Natural killer cell (primary cell): ENCODE measurements at regions not wholly inside any gene's neighbourhood (a gene's known extent, or its start where the extent isn't known, plus 50 kb on each side); places are given as distances from the start of the nearest gene placed in this dataset.
A peak's percentile ranks its signal among the peaks of the same experiment; 100 is the strongest.

Source experiments
- ATAC-seq, 3 donors: fragments of 150-1000 bp in 2 of 3; fragments of 200-7000 bp in 1 of 3; cut with Tn5 transposase; 1 replicate in 1 of 3; 2 replicates in 2 of 3; pipeline ENCODE4 v1.10.0; 2021; ENCODE audit warnings: mild to moderate bottlenecking in 2 of 3, moderate library complexity in 2 of 3
- DNase-seq, 2 donors: peaks; one replicate each; pipeline versions ENCODE4 v3.0.0 to v3.0.0-alpha.2; 2013 to 2021; ENCODE audit warnings: mixed read lengths in 1 of 2
- H3K27ac ChIP-seq: one replicate; pipeline ENCODE4 v1.5.1; 2013; ENCODE audit warnings: mild to moderate bottlenecking, low read length
- H3K27me3 ChIP-seq: one replicate; pipeline ENCODE4 v1.6.1; 2013; ENCODE audit warnings: low read length; ENCODE audit not compliant: control insufficient read depth, insufficient read depth
- H3K36me3 ChIP-seq: one replicate; pipeline ENCODE4 v1.6.1; 2013; ENCODE audit warnings: low read length; ENCODE audit not compliant: control insufficient read depth, insufficient read depth
- H3K4me1 ChIP-seq: one replicate; pipeline ENCODE4 v1.6.1; 2013; ENCODE audit warnings: low read length; ENCODE audit not compliant: control insufficient read depth, insufficient read depth
- H3K4me3 ChIP-seq: one replicate; pipeline ENCODE4 v1.5.1; 2013; ENCODE audit warnings: low read length
- H3K9me3 ChIP-seq: one replicate; pipeline ENCODE4 v1.6.1; 2013; ENCODE audit warnings: low read length; ENCODE audit not compliant: control insufficient read depth, insufficient read depth
- H3K27ac Mint-ChIP-seq, 2 donors: one replicate each; pipeline ENCODE4 v1.8.0; 2022; ENCODE audit warnings: mild to moderate bottlenecking in 2 of 2, mixed read lengths in 2 of 2, moderate library complexity in 1 of 2
- H3K27me3 Mint-ChIP-seq, 2 donors: one replicate each; pipeline ENCODE4 v1.8.0; 2022; ENCODE audit warnings: low read depth in 2 of 2, mixed read lengths in 2 of 2
- H3K36me3 Mint-ChIP-seq: one replicate; pipeline ENCODE4 v1.8.0; 2022; ENCODE audit warnings: mixed read lengths
- H3K4me1 Mint-ChIP-seq, 2 donors: one replicate each; pipeline ENCODE4 v1.8.0; 2022; ENCODE audit warnings: mixed read lengths in 2 of 2
- H3K4me3 Mint-ChIP-seq: one replicate; pipeline ENCODE4 v1.8.0; 2022; ENCODE audit warnings: mild to moderate bottlenecking, moderate library complexity, mixed read lengths
- H3K9me3 Mint-ChIP-seq, 2 donors: one replicate each; pipeline ENCODE4 v1.8.0; 2022; ENCODE audit warnings: mixed read lengths in 2 of 2
- CTCF ChIP-seq: fragments of 200-600 bp; IDR thresholded peaks from one replicate; pipeline ENCODE4 v1.8.0; 2022; ENCODE audit warnings: antibody characterized with exemption
- WGBS: methylation state at CpG from one replicate; pipeline ENCODE4 v1.1.7; 2013; ENCODE audit warnings: missing lambda C conversion rate; ENCODE audit not compliant: insufficient coverage; 5-methylcytosine and 5-hydroxymethylcytosine counted together
- intact Hi-C: fragments of 100-400 bp; cut with micrococcal nuclease; formaldehyde crosslinking; loops from one replicate; pipeline ENCODE4 v1.14.2; 2022

- H3K27me3 ChIP-seq, result no peaks in the 10 kb centered on the region
- H3K36me3 ChIP-seq, result no peaks in the 10 kb centered on the region
- peak overlapping the region; percentile 85 to 88 for H3K27ac Mint-ChIP-seq
- no peaks in the 10 kb centered on the region for H3K27me3 Mint-ChIP-seq
- H3K9me3 ChIP-seq, result peaks cover 15% of the 10 kb centered on the region
- H3K4me3 Mint-ChIP-seq, result no peak overlapping the region
- H3K36me3 Mint-ChIP-seq, result no peaks in the 10 kb centered on the region
- intact Hi-C loops, result loop anchor here (2.0 kb wide), 1 partner anchor 73 kb away; no protein-coding TSS in a partner anchor
- peaks cover 0 to 8% of the 10 kb centered on the region in 2 donors for H3K9me3 Mint-ChIP-seq
- 90% methylated on average over 4 of the region's 4 CpGs for WGBS
- peaks cover 26 to 30% of the 10 kb centered on the region in 2 donors for H3K4me1 Mint-ChIP-seq
- H3K4me3 ChIP-seq, result no peak overlapping the region
- DNase-seq (no peak), ATAC-seq (no peak)
- H3K27ac ChIP-seq, result no peak overlapping the region
- peaks cover 8% of the 10 kb centered on the region for H3K4me1 ChIP-seq
- TF ChIP-seq CTCF, result no peak
Observed at GRCh38 chr19:28574212-28574611, 638.7 kb downstream of the UQCRFS1 start.

GRCh38 chr19:28569132-28570131 is 643.5 kb downstream of the UQCRFS1 start:
- no peak for TF ChIP-seq CTCF
- Histone ChIP-seq H3K27me3 (no peaks in the 10 kb centered on the region), H3K9me3 (no peaks in the 10 kb centered on the region), H3K36me3 (no peaks in the 10 kb centered on the region), H3K4me3 (no peak overlapping the region), H3K27ac (no peak overlapping the region), H3K4me1 (peaks cover 5% of the 10 kb centered on the region)
- Mint-ChIP-seq H3K36me3 (no peaks in the 10 kb centered on the region), H3K4me1 (peaks cover 5 to 8% of the 10 kb centered on the region in 2 donors), H3K27ac (no peak overlapping the region), H3K9me3 (no peaks in the 10 kb centered on the region), H3K4me3 (no peak overlapping the region), H3K27me3 (no peaks in the 10 kb centered on the region)
- DNase-seq, result no peak
- intact Hi-C loops, result no loop called here
- WGBS, result 84% methylated on average over 11 of the region's 12 CpGs
- ATAC-seq, result no peak

GRCh38 chr19:28567834-28568233 is 645.1 kb downstream of the UQCRFS1 start:
- DNase-seq (no peak), ATAC-seq (no peak)
- H3K9me3 Mint-ChIP-seq, result peaks cover 0 to 3% of the 10 kb centered on the region in 2 donors
- H3K27ac Mint-ChIP-seq, result no peak overlapping the region
- 83% methylated on average over 1 of the region's 1 CpG for WGBS
- TF ChIP-seq CTCF, result no peak
- H3K4me3 Mint-ChIP-seq, result no peak overlapping the region
- H3K4me3 ChIP-seq, result no peak overlapping the region
- no peaks in the 10 kb centered on the region for H3K27me3 ChIP-seq
- peaks cover 7 to 8% of the 10 kb centered on the region in 2 donors for H3K4me1 Mint-ChIP-seq
- H3K9me3 ChIP-seq, result peaks cover 4% of the 10 kb centered on the region
- no peaks in the 10 kb centered on the region for H3K36me3 Mint-ChIP-seq
- intact Hi-C loops, result no loop called here
- H3K27ac ChIP-seq, result no peak overlapping the region
- no peaks in the 10 kb centered on the region for H3K36me3 ChIP-seq
- no peaks in the 10 kb centered on the region for H3K27me3 Mint-ChIP-seq
- peaks cover 3% of the 10 kb centered on the region for H3K4me1 ChIP-seq
